Peyer's patch (tissue), 4 donors: ENCODE measurements at regions not wholly inside any gene's neighbourhood (a gene's known extent, or its start where the extent isn't known, plus 50 kb on each side); places are given as distances from the start of the nearest gene placed in this dataset.

ENCODE experiments used
- POLR2A ChIP-seq, 2 donors: fragments of 450-650 bp; IDR thresholded peaks; one replicate each; pipeline ENCODE4 v1.5.1; 2017; ENCODE audit warnings: antibody characterized with exemption in 2 of 2, mild to moderate bottlenecking in 2 of 2, moderate library complexity in 2 of 2
- TF ChIP-seq, protein P1 (sequence below), 6 experiments: fragments of 450-650 bp in 4 of 6; fragments of 200-600 bp in 2 of 6; sonication (generic) in 1 of 6; IDR thresholded peaks; one replicate each; pipeline ENCODE4 v1.5.1; 2017 to 2019; ENCODE audit warnings: antibody characterized with exemption in 6 of 6, mild to moderate bottlenecking in 3 of 6, moderate library complexity in 1 of 6

DNA sequence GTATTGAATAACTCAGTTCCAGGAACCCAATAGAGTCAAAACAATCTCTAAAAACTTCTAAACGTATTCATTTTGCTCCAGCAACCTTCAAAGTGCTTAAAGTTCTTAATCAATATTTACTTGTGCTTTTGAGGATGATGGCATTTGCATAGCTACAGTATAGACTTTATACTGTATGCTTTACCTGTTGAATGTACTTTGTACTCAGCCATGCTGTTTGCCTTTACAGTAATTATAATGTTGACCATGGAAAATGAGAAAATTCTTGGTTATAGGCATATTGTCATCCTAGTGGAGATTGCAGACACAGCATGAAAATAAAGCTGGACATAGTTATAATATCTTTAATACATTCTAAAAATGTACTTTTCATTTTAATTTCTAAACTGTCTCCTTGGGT lies 762.7 kb upstream of the PHF14 start:
- TF ChIP-seq, protein P1, sequence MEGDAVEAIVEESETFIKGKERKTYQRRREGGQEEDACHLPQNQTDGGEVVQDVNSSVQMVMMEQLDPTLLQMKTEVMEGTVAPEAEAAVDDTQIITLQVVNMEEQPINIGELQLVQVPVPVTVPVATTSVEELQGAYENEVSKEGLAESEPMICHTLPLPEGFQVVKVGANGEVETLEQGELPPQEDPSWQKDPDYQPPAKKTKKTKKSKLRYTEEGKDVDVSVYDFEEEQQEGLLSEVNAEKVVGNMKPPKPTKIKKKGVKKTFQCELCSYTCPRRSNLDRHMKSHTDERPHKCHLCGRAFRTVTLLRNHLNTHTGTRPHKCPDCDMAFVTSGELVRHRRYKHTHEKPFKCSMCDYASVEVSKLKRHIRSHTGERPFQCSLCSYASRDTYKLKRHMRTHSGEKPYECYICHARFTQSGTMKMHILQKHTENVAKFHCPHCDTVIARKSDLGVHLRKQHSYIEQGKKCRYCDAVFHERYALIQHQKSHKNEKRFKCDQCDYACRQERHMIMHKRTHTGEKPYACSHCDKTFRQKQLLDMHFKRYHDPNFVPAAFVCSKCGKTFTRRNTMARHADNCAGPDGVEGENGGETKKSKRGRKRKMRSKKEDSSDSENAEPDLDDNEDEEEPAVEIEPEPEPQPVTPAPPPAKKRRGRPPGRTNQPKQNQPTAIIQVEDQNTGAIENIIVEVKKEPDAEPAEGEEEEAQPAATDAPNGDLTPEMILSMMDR (IDR thresholded peaks at IDR 0.05), result no peak
- no peak for TF ChIP-seq POLR2A (IDR thresholded peaks at IDR 0.05)
